PFSK-1 (cell line): ENCODE measurements at regions not wholly inside any gene's neighbourhood (a gene's known extent, or its start where the extent isn't known, plus 50 kb on each side); places are given as distances from the start of the nearest gene placed in this dataset.

ENCODE experiments used
- POLR2AphosphoS5 ChIP-seq: IDR thresholded peaks from 2 replicates; pipeline ENCODE4 v1.6.1; 2012; ENCODE audit warnings: low read depth, mild to moderate bottlenecking, control low read depth, low read length, moderate library complexity
- SIN3A ChIP-seq: IDR thresholded peaks from 2 replicates; pipeline ENCODE4 v1.6.1; 2012; ENCODE audit warnings: mild to moderate bottlenecking, low read length, moderate library complexity, borderline replicate concordance; ENCODE audit not compliant: insufficient read depth

- TF ChIP-seq SIN3A (no peak), POLR2AphosphoS5 (no peak)
These were observed 448.3 kb downstream of the CDH2 start for GRCh38 chr18:27728659-27729058.
